Brain pericyte (primary cell): ENCODE measurements at regions not wholly inside any gene's neighbourhood (a gene's known extent, or its start where the extent isn't known, plus 50 kb on each side); places are given as distances from the start of the nearest gene placed in this dataset.
"Not testable (repeated sequence)": the region's sequence is repeated elsewhere in the genome, so short reads cannot be mapped to it uniquely, and the experiment has no call there.

Source experiments
- DNase-seq: peaks from one replicate; pipeline ENCODE4 v3.0.0-alpha.2; 2012; ENCODE audit warnings: low read depth, low spot score

GRCh38 chr5:39660020-39660419 is 235.2 kb upstream of the DAB2 start:
- no peak for DNase-seq

DNA sequence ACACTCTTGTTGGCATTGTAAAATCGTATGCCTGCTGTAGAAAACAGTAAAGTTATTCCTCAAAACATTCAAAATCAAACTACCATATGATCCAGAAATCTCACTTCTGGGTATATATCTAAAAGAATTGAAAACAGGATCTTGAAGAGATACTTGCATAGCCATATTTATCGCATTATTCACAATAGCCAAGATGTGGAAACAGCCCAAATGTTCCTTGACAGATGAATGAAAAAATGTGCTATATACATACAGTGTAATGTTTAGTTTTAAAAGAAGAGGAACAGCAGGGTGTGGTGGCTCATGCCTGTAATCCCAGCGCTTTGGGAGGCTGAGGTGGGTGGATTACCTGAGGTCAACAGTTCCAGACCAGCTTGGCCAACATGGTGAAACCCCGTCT is 234.1 kb upstream of the DAB2 start:
- no peak for DNase-seq

- DNase-seq, result no peak
Measured at GRCh38 chr5:39657943-39658342, 233.2 kb upstream of the DAB2 start.

GRCh38 chr5:39656600-39656999 is 231.8 kb upstream of the DAB2 start:
- no peak for DNase-seq

- no peak for DNase-seq
Measured at GRCh38 chr5:39654715-39655114, 229.9 kb upstream of the DAB2 start.

DNA sequence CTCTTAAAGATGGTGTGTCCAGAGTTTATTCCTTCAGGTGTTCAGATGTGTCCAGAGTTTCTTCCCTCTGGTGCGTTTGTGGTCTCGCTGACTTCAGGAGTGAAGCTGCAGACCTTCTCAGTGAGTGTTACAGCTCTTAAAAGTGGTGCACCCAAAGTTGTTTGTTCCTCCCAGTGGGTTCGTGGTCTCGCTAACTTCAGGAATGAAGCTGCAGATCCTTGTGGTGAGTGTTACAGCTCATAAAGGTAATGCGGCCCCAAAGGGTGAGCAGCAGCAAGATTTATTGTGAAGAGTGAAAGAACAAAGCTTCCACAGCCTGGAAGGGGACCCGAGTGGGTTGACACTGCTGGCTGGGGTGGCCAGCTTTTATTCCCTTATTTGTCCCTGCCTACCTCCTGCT is 227.7 kb upstream of the DAB2 start:
- not testable (repeated sequence) for DNase-seq

DNA sequence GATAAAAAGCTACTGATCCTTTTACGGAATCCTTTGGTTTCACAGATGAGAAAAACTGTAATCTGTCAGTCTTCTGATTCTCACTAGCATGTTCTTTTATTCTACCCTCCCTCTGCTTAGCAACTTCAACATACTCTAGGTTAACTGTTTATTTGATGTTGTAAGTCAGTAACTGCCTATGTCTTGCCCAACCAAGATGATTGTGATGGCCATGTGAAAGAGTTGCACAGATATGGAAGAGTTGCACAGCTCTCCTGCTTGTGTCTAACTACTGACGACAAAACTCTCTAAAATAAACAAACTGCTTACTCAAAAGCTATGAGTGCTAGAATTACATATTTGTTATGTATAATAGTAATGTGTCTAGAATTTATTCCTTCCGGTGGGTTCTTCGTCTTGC is 227.3 kb upstream of the DAB2 start:
- no peak for DNase-seq

DNA sequence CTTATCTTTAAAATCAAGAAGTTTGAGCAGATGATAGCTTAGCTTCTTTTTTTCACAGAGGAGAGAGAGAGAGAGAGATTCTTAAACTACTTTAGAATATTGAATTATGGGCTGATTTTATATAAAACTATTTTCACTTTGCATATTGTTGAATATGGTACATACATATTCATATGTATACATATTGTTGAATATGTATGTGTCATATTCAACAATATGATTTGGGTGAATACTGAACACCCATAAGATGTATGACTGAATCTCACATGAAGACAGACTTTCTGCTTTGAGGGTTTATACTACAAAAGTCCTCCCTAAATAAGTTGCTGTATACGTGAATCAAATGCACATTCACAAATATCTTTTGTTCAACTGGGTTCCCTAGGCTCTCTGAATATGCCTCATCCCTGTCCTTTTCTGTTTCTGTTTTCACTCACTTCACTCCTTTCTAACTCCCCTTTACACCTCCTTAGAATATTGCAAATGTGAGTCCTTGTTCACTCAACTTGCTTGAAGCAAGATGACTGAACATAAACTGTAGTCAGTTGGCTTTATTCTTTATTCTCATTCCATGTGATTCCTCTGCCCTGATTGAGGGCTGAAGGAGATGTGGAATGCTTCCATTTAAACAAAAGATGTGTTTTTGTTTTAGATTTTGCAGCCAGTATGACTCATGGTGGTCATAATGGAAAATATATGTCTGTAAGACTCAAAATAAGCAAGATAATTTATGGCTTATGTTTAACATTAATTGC is 225.4 kb upstream of the DAB2 start:
- no peak for DNase-seq

DNA sequence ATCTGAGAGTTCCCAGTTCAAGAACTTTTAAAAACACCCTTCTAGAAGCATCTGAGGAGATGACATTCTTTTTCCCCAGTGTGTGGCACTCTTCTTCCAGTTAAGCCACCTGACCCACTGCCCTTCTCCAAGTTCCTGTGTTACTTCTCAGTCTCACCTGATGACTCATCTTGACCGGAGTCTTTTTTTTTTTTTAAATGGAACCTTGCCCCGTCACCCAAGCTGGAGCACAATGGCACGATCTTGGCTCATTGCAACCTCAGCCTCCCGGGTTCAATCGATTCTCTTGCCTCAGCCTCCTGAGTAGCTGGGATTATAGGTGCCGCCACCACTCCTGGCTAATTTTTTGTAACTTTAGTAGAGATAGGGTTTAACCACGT is 224.1 kb upstream of the DAB2 start:
- DNase-seq, result no peak

DNA sequence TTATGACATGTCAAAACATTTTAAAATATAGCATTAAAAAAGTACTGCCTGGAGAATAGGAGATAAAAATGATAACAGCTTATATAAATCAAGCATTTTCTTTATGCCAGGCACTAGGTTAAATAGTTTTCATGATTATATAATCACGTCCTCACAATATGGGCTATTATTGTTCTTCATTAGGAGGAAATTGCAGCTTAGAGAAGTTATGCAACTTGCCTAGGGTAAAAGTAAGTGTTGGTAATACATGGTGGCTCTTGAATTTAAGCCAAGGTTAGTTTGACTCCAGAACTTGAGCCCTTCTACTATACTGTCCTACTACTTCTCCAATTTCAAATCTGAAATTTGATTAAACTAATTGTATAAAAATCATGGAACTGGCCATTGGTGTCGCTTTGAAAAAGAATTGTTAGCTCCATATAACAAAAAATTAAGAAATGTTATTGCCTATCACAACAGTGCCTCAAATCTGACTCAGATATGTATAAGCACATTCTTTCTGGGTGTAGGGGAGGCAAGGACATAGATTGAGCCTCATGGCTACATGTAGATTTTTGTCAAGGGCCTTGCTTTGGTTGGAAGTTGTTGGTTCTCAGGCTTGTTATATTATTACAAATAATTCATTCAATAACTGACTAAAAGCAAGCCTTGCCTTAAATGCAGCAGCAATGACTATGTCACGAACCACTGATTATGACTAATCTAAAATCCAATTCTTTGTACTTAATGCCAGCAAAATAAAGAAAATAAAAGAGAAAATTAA is 223.5 kb upstream of the DAB2 start:
- no peak for DNase-seq

- no peak for DNase-seq
Measured at GRCh38 chr5:39640552-39640951, 215.8 kb upstream of the DAB2 start.

- DNase-seq, result no peak
Measured at GRCh38 chr5:39639618-39640089, 214.9 kb upstream of the DAB2 start.

DNA sequence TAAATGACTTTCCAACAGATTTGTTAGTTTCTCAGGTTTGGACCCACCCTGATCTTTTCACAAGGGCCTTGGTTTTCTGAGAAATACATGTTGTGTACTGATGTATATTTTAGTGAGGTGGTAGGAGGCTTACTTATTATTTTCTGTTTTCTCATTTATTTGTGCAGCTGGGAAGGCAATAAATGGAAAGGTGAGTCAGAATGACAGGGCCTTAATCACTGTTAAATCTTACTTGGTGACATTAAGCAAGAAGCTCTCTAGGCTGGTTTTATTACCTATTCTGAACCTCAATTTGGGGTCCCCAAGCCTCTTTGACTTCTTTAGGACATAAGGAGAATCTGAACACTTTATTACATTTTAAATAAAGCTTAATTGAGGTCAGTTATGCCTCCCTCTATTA is 214.0 kb upstream of the DAB2 start:
- no peak for DNase-seq

DNA sequence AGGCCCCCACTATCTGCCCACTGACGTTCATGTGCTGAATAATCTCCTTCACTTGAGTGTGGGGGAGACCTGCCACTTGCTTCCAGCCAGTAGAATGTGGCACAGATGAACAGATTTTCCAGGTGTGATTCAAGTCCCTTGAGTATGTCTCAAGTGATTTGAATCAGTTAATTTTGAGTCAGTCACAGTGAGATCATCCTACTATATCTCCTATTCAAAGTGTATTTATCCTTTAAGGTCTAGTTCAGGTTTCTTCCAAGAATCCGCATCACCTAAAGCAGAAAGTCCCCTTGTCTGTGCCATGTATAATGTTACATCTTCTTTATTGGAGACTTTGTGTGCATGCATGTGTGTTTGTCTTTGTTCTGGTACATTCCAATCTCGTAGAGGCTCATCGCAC is 208.3 kb upstream of the DAB2 start:
- no peak for DNase-seq

- DNase-seq, result no peak
Measured at GRCh38 chr5:39631958-39632357, 207.2 kb upstream of the DAB2 start.

DNA sequence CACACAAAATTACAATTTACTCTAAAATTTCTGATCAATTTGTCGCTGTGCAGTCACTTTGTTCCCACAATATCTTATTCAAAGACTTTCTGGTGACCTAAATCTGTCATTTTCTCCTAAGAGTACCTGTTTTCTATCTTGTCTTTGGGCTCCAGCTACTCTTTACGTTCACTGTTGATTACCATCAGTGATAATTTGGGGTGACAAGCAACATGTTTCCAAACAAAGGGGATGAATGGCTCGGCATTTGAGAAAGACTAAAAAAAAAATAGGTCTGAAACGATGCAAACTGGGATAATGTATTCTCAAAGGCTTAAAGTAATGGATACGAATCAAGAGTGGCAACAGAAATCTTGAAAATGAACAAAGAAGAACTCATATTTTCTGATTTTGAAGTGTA is 205.2 kb upstream of the DAB2 start:
- no peak for DNase-seq

GRCh38 chr5:39628348-39628747 is 203.6 kb upstream of the DAB2 start:
- no peak for DNase-seq

GRCh38 chr5:39624890-39625289 is 200.1 kb upstream of the DAB2 start:
- no peak for DNase-seq

GRCh38 chr5:39624268-39624886 is 199.6 kb upstream of the DAB2 start:
- DNase-seq, result no peak

GRCh38 chr5:39623291-39623865 is 198.6 kb upstream of the DAB2 start:
- DNase-seq, result no peak

GRCh38 chr5:39622281-39622680 is 197.5 kb upstream of the DAB2 start:
- no peak for DNase-seq

- no peak for DNase-seq
Measured at GRCh38 chr5:39619168-39619818, 194.5 kb upstream of the DAB2 start.
